Thyroid gland (tissue), 4 donors: ENCODE measurements at regions not wholly inside any gene's neighbourhood (a gene's known extent, or its start where the extent isn't known, plus 50 kb on each side); places are given as distances from the start of the nearest gene placed in this dataset.

Source experiments
- POLR2A ChIP-seq, 2 donors: fragments of 450-650 bp; IDR thresholded peaks; one replicate each; pipeline ENCODE4 v1.6.1; 2017; ENCODE audit warnings: antibody characterized with exemption in 2 of 2, mild to moderate bottlenecking in 2 of 2, moderate library complexity in 1 of 2
- TF ChIP-seq, protein P1 (sequence below), 6 experiments: fragments of 200-600 bp in 3 of 6; fragments of 450-650 bp in 3 of 6; sonication (generic) in 3 of 6; IDR thresholded peaks; one replicate each; pipeline ENCODE4 v1.5.1; 2016 to 2019; ENCODE audit warnings: antibody characterized with exemption in 6 of 6, mild to moderate bottlenecking in 2 of 6, inconsistent platforms in 1 of 6, moderate library complexity in 1 of 6

DNA sequence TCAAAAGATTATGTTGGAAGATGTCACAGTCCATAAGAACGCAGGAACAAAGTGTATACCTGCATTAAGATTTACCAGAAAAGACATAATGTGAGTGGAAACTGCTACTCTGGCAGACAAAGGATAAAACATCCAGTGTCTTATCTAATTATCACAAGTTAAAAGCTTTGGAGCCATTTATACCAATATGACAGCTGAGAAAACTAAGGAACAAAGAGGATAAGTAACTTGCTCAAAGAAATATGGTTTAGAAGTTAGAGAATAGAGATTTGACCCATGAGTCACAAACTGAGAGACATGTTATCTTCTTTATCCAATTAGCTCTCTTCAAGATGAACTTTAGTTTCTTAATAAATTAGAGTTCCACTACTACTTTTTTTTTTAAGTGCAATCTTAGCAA lies 1473.7 kb downstream of the OTOL1 start:
- TF ChIP-seq, protein P1, sequence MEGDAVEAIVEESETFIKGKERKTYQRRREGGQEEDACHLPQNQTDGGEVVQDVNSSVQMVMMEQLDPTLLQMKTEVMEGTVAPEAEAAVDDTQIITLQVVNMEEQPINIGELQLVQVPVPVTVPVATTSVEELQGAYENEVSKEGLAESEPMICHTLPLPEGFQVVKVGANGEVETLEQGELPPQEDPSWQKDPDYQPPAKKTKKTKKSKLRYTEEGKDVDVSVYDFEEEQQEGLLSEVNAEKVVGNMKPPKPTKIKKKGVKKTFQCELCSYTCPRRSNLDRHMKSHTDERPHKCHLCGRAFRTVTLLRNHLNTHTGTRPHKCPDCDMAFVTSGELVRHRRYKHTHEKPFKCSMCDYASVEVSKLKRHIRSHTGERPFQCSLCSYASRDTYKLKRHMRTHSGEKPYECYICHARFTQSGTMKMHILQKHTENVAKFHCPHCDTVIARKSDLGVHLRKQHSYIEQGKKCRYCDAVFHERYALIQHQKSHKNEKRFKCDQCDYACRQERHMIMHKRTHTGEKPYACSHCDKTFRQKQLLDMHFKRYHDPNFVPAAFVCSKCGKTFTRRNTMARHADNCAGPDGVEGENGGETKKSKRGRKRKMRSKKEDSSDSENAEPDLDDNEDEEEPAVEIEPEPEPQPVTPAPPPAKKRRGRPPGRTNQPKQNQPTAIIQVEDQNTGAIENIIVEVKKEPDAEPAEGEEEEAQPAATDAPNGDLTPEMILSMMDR (IDR thresholded peaks at IDR 0.05): no peak
- TF ChIP-seq POLR2A (IDR thresholded peaks at IDR 0.05): no peak
